MM.1S (cell line): ENCODE measurements at regions not wholly inside any gene's neighbourhood (a gene's known extent, or its start where the extent isn't known, plus 50 kb on each side); places are given as distances from the start of the nearest gene placed in this dataset.

Experiments
- EZH2 ChIP-seq: fragments of 300-600 bp; sonication (generic); optimal IDR thresholded peaks from 2 replicates; pipeline ENCODE3; 2017; ENCODE audit warnings: low read depth, mild to moderate bottlenecking, antibody characterized with exemption, low read length, mixed read lengths
- TF ChIP-seq, protein P1 (sequence below): fragments of 300-600 bp; sonication (generic); IDR thresholded peaks from 2 replicates; pipeline ENCODE4 v1.5.1; 2016; ENCODE audit warnings: antibody characterized with exemption, low read length, mixed read lengths

DNA sequence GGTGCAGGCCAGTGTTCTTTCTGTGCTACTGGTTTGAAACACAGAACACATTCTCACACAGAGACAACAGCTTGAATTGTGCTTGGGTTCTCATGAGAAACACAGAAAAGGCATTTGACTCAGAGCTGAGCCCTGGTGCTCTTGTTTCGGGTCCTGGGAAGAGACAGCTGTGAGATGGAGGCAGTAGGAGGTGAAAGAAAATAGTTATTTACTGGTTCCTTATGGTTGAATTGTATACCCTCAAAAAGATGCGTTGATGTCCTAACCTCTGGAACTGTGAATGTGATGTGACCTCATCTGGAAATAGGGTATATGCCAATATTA, 87.1 kb upstream of the RPS6KA2 start:
- TF ChIP-seq, protein P1, sequence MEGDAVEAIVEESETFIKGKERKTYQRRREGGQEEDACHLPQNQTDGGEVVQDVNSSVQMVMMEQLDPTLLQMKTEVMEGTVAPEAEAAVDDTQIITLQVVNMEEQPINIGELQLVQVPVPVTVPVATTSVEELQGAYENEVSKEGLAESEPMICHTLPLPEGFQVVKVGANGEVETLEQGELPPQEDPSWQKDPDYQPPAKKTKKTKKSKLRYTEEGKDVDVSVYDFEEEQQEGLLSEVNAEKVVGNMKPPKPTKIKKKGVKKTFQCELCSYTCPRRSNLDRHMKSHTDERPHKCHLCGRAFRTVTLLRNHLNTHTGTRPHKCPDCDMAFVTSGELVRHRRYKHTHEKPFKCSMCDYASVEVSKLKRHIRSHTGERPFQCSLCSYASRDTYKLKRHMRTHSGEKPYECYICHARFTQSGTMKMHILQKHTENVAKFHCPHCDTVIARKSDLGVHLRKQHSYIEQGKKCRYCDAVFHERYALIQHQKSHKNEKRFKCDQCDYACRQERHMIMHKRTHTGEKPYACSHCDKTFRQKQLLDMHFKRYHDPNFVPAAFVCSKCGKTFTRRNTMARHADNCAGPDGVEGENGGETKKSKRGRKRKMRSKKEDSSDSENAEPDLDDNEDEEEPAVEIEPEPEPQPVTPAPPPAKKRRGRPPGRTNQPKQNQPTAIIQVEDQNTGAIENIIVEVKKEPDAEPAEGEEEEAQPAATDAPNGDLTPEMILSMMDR = no peak
- TF ChIP-seq EZH2 = no peak
